ENCODE measurements at regions not wholly inside any gene's neighbourhood (a gene's known extent, or its start where the extent isn't known, plus 50 kb on each side); places are given as distances from the start of the nearest gene placed in this dataset.
A peak's percentile ranks its signal among the peaks of the same experiment; 100 is the strongest.

DNA sequence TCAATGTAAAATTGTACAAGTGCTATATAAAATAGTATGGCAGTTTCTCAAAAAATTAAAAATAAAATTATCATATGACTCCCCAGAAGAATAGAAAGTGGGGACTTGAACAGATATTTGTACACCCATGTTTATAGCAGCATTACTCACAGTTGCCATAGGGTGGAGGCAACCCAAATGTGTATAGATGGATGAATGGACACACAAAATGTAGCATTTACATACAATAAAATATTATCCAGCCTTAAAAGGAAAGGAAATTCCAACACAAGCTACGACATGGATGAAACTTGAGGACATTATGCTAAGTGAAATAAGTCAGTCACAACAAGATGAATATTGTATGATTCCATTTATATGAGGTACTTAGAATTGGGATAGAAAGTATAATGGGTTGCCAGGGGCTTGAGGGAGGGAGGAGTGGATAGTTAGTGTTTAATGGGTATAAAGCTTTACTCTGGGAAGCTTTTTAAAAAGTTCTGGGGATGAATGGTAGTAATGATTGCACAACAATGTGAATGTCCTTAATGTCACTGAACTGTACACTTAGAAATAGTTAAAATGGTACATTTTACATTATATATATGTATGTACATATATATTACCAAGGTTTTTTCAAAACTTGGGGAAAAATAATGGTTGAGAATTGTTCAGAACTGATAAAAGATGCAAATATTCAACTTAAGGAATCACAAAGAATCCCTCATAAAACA lies 53.0 kb upstream of the ADORA3 start:
- no peak for DNase-seq

DNA sequence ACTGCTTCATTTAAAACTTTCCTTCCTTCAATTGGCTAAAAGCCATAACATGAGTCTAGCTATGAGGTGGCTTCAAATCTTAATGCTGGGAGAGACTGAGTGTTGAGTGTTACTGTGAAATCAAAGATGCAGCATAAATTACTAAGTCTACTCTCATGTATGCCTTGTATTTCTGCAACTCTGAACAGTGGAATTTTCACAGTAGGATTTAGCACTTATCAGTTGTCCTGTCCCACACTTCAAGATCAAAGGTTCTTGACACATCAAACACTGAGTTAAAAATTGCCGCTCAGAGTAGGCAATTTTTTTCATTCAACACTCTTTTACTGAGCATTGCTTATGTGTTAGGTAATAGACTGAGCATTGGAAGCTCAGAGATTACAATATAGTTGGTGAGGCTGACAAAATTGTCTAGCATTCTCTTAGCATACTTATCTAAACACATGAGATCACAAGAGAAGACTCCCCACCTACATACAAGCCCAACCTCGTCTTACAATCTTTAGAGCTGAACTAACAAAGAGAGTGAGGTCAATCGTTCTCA lies 56.4 kb upstream of the ADORA3 start:
- peak; percentile 93 for DNase-seq

DNA sequence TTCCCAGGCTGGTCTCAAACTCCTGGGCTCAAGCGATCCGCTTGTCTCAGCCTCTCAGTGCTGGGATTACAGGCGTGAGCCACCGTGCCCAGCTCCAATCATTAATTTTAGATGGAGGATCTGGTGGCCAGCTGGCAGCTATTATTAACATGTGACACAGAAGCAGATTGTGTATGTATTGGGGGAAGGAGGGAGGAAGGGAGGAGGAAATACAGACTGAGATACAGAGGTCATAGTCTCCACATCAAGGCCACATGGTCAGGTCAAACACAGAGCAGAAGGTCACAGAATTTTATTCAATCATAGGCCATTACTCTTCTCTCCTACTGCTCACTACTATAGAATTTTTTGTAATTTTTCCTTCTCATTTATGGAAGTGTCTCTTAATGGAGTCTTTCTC lies 57.9 kb upstream of the ADORA3 start:
- no peak for DNase-seq

DNA sequence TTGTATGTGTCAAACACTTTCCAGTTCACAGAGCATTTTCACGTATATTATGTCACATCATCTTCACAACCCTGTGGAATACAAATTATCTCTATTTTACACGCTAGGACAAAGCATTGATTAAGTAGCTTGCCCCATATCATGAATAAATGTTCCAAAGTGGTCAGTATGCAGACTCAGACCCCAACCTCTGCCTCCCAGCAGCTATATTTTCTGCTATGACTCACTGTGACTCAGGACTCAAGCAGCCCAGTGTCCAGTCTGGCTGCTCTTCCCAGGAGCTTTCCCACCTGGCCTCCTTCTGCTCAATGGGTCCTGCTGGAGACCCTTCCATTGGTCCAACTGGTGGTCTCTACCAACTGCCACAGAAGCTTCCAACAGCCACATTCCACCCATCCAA lies 56.0 kb upstream of the RAP1A start:
- DNase-seq, result peak; percentile 36

DNA sequence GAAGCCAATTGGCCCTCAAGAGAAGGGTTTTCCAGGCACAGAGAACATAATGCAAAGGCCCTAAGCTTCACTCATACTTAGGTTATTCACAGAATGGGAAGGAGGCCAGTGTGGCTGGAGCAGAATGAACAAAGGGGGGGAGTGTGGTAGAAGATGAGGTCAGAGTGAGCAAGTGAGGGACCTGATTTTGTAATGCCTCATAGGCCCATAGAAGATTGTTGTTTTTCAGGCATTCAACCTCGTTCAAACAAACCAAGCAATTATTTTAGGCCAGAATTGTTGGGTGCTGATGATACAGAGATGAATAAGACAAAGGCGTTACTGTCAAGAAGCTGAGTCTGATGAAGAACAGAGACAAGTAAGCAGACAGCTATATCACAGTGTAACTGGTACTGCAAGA lies 54.5 kb upstream of the RAP1A start:
- DNase-seq, result peak; percentile 41

DNA sequence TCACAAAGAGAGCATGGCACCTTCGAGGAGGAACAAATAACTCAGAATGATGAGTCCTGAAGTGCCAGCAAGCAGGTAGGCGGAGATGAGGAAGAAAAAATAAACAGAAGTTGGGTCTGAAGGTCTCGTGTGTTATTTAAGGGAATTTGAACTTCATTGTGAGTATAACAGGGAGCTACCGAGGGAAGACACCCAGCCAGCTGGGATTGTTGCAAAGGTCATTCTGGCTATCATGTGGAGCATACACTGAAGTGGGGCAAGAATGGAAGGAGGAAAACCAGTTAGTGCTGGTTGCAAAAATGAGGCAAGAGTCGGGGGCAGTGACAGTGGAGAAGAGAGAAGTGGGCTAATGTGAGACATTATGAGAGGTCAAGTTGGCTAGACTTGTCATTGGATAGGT lies 53.6 kb upstream of the RAP1A start:
- DNase-seq, result no peak

DNA sequence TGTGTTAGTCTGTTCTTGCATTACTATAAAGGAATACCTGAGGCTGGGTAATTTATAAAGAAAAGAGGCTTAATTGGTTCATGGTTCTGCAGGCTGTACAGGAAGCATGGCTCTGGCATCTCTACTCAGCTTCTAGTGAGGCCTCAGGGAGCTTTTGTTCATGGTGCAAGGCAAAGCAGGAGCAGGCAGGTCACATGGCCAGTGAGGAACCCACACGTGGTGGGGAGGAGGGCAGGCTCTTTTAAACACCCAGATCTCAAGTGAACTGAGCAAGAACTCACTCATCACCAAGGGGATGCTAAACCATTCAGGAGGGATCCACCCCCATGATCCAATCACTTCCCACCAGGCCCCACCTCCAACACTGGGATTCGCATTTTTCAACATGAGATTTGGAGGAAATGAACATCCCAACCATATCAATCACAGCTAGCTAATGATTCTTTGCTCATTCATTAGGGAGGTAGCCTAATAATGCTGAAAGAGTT lies 51.4 kb upstream of the RAP1A start:
- DNase-seq, result no peak

Data from kidney glomerular epithelial cell (primary cell).